Hepatocyte (in vitro differentiated cells): ENCODE measurements at regions not wholly inside any gene's neighbourhood (a gene's known extent, or its start where the extent isn't known, plus 50 kb on each side); places are given as distances from the start of the nearest gene placed in this dataset.

Experiments
- CTCF ChIP-seq: fragments of 200-600 bp; sonication (generic); IDR thresholded peaks from 2 replicates; pipeline ENCODE4 v1.5.1; 2016; ENCODE audit warnings: antibody characterized with exemption, mild to moderate bottlenecking; ENCODE audit not compliant: poor library complexity
- EZH2phosphoT487 ChIP-seq: fragments of 200-600 bp; sonication (generic); IDR thresholded peaks from one replicate; pipeline ENCODE4 v1.6.1; 2018; ENCODE audit warnings: antibody characterized with exemption, mild to moderate bottlenecking, low read depth, moderate library complexity; ENCODE audit not compliant: unreplicated experiment, severe bottlenecking

- TF ChIP-seq EZH2phosphoT487 (no peak), CTCF (no peak)
Measured at GRCh38 chr2:238568455-238569440, 142.0 kb downstream of the ASB1 start.
